Activated CD8-positive, alpha-beta memory T cell treated with anti-CD3 and anti-CD28 coated beads for 1 hour (primary cell): ENCODE measurements at regions not wholly inside any gene's neighbourhood (a gene's known extent, or its start where the extent isn't known, plus 50 kb on each side); places are given as distances from the start of the nearest gene placed in this dataset.
"Not testable (repeated sequence)": the region's sequence is repeated elsewhere in the genome, so short reads cannot be mapped to it uniquely, and the experiment has no call there.

Experiments used
- DNase-seq, 2 donors: peaks; one replicate each; pipeline ENCODE4 v3.0.0-alpha.2; 2020; ENCODE audit warnings: low read depth in 1 of 2; ENCODE audit errors: extremely low read depth in 1 of 2

- no peak for DNase-seq
Observed at GRCh38 chr20:52098186-52098585, 93.4 kb downstream of the ZFP64 start.

DNA sequence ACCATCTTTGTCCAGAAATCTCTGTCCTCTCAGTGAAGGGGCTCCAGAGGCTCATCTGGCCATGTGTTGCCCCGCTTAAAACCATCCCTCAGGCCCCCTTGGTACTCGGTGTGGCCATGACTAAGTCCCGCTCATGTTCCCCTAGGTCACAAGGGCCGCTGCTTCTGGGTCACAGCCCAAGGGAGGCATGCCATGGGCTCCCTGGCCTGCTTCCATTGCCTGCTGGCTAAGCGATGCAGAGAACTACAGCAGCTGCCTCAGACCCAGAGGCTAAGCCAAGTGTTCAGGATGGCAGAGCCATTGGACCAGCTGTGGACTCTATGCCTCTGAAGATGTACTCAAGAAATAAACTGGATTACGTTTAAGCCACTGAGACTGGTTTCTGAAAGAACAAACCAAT lies 95.5 kb downstream of the ZFP64 start:
- DNase-seq = no peak

DNA sequence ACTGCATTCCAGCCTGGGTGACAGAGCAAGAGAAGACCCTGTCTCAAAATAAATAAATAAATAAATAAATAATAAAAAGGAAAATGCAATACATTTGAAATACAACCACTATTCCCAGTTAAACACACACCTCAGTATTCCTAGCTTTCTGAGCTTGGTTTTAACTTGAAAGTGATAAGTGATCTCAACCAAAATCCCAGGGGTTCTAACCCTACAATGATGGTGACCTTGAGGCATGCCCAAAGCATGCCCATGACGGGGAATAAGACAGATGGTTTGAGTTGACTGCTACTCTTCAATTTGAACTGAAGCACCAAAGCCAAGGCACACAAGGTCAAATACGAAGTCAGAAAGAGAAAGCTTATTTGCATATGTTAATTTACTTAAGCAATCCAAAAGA lies 96.9 kb downstream of the ZFP64 start:
- DNase-seq = no peak

- no peak for DNase-seq
Observed at GRCh38 chr20:52093575-52093974, 98.0 kb downstream of the ZFP64 start.

DNA sequence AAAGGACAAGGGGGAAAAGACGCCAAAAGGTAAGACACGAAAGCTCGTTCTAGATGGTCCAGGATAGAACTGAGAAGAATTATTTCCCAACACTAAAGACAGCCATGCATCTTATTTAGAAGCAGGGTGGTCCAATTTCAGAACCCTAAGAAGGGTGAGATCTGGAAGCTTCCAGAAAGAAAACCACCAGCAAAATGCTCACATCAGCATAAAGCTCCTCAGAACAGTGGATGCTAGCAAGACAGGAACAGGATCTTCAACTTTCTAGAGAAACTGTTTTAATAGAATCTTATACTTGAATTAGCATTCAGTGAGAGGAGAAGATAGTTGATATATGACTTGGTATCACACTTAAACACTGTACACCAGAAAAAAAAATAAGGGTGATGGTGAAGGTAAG lies 101.5 kb downstream of the ZFP64 start:
- DNase-seq = no peak

DNA sequence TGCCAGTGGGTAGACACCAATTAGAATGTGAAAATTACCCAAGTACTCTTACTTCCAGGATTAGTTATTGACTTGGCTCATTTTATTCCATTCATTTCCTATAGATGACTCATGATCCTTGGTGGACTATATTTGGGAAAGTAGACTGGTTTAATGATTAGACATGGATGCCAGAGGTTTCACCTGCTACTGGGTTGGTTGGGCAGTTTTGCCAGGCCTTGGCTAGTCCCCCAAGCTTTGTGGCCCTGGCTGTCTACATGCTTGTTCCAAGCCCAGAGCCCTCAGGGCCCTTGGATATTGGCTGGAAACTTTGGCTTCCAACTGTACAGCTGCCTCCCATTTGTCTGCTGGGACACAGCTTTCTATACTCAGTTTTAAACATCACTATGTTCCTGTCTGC lies 104.1 kb downstream of the ZFP64 start:
- DNase-seq = no peak

- no peak for DNase-seq
Observed at GRCh38 chr20:52086878-52087277, 104.7 kb downstream of the ZFP64 start.

DNA sequence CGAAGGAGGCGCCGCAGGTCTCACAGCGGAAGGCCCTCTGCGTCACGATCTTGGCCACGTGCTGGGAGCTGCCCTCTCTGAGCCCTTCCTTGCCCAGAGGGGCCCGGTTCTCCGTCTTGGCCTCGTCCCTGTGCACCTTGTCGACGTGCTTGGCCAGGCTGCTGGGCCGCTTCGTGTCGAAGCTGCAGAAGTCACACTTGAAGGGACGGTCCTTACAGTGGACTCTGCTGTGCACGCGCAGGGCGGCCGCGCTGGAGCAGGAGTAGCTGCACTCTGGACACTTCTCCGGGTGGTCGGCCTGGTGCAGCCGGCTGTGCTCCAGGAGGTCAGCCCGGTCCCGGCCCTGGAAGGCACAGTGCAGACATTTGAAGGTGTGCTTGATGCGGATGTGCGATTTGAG lies 106.9 kb downstream of the ZFP64 start:
- DNase-seq = no peak

DNA sequence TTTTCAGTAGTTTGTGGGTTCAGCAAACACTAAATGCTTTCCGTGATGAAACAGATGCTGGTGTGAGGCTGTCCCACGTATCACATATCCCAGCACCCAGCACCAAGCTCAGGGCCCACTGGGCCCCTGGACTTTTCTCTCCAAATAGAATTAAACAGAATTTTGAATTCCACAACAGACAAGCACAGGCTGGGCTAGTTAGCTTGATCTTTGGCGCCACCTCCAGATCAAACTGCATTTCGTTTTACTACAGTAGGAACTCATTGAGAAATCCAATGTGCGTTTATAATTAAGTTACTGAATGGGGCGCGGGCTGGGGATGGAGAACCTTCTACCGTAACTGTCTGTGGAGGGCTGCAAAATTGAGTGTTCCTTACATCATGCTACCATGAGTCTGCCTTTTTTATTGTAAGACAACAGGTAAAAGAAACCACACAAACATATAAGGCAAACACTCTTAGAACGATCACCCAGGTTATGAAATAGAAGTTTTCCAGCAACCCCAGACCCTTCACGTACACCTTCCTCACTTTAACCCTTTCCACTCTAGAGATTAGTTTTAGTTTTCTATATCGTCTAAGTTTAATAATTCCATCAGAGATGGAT lies 107.8 kb downstream of the ZFP64 start:
- DNase-seq = no peak

DNA sequence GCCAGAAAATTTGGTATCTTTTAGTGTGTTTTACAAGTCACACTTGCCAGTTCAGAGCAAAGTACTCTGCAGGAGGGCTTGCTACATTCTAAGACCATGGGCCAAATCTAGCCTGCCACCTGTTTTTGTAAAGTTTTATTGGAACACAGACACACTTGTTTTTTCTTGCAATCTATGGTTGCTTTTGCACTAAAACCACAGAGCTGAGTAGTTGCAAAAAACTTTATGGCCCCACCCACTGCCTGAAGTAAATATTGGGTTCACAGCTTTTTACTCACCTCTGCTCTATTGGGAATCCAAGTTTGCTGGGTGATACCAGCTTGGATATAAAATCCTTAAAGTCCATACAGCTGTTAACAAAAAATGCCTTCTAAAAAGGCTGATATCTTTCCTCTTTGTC lies 109.0 kb downstream of the ZFP64 start:
- no peak for DNase-seq

- no peak for DNase-seq
Observed at GRCh38 chr20:52081791-52082190, 109.8 kb downstream of the ZFP64 start.

GRCh38 chr20:52081066-52081465 lies 110.5 kb downstream of the ZFP64 start:
- DNase-seq = no peak

DNA sequence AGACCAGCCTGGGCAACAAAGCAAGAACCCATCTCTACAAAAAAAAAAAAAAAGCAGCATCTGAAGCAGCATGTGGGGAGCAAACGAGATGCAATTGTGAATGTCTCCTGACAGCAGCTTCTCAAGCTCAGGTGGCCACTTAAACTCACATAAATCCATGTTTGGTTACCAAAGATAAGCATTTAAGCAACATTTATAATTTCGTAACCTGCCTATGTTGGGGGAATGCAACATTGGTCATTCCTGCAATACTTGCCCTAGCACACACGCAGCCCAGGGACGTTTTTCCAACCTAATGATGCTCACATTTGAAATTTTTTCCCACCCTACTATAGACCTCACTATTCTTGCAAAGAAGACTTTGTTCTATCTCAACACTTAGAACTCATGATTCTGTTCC lies 113.3 kb downstream of the ZFP64 start:
- DNase-seq = no peak

DNA sequence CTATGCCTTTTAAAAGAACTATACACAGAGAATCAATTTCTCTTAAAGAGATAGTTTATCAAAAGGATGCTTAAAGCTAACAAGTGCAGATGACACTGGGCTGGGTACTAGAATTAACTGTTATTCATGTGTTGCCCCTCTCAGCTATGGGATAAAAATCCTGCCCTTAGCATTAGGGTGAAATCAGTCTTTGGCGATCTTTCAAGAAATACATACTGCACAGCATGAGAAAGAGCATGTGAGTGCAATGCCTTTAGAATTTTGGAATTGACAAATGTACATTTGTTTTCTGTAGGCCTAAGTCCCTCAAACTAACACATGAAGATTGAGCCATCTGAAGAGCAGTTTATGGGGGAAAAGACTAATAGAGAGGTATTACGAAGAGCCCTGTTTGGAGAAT lies 115.4 kb downstream of the ZFP64 start:
- DNase-seq = no peak

DNA sequence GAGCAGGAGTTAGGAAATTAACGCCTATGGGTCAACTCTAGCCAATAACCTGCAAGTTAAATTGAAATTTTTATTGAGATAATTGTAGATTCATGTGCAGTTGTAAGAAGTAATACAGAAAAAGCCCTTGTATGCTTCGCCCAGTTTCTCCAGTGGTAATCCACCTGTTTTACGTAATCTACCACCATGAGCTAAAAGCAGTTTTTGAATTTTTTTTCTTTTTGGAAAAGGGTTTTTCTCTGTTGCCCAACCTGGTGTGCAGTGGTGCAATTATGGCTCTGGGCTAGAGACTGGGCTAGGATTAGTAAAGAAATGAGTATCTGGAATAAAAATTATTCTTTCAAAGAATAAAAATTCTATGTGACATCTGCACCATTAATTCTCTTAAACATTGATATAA lies 116.2 kb downstream of the ZFP64 start:
- no peak for DNase-seq

- no peak for DNase-seq
Observed at GRCh38 chr20:52071136-52071535, 120.4 kb downstream of the ZFP64 start.

- no peak for DNase-seq
Observed at GRCh38 chr20:52064931-52065330, 126.6 kb downstream of the ZFP64 start.

DNA sequence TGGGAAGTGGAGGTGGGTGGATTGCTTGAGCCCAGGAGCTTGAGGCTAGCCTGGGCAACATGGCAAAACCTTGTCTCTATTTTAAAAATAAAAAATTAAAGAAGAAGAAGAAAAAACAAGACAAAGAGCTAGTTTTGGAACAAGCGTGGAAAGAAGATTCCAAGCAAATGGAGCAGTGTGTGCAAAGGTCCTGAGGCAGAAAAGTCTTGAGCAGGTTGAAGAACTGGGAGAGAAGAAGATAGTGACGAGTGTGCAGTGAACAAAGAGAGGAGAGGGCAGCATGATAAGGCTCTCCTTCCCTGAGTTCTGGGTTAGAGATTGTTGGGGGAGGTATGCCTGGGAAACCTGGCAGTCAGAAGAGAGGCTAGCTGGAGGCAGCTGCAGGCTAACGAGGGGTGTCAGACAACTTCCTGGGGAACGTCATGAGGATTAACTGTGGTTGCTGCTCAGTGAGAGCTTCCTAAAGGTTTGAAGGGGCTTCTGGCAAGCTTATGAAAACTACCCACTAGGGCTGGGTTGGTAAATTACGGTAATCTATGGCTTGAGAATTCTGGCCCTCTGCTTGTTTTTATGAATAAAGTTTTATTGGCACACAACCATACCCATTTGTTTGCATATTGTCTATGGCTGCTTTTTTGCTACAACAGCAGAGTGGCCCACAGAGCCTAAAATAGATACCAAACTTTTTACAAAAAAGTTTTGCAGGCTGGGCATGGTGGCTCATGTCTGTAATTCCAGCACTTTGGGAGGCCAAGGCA lies 128.9 kb downstream of the ZFP64 start:
- DNase-seq = no peak

DNA sequence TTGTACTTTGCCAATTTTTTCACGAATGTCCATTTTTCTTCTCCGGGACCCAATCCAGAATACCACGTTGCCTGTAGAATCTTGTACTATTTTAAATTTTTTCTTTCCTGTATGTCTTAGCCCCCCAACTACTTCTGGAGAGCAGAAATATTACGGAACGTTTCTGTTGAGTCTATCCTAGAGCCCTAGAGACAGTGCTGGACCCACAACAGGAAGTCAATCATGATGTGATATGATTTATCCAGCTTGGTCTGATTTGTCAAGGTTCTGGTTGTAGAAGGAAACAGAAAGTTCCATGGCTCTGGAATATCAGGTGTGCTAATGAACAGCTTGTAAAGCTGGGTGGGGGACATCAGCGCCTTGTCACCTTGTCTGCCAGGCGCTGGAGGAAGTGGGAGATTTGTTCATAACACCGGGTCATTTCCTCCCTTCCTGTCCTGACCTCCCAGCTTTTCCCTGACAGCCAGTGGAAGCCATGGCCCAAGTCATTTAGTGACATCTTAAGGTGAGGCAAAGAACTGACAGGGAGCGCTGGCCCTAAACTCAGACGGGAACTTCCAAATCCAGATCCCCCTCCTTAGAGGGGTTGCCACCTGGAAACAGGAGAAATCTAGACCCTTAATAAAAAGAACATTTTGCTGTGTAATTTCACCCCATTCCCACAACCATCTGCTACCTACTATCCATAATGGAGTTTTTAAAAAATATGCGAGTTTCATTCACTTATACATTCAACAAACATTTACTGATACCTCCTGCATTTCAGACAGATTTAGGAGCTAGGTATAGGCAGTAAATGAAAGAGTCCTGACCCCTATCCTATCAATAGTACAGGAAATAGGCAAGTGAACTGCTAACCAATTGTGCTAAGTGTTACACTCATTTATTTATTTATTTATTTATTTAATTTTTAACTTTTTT lies 130.5 kb downstream of the ZFP64 start:
- no peak for DNase-seq

- not testable (repeated sequence) for DNase-seq
Observed at GRCh38 chr20:52057133-52057532, 134.4 kb downstream of the ZFP64 start.

DNA sequence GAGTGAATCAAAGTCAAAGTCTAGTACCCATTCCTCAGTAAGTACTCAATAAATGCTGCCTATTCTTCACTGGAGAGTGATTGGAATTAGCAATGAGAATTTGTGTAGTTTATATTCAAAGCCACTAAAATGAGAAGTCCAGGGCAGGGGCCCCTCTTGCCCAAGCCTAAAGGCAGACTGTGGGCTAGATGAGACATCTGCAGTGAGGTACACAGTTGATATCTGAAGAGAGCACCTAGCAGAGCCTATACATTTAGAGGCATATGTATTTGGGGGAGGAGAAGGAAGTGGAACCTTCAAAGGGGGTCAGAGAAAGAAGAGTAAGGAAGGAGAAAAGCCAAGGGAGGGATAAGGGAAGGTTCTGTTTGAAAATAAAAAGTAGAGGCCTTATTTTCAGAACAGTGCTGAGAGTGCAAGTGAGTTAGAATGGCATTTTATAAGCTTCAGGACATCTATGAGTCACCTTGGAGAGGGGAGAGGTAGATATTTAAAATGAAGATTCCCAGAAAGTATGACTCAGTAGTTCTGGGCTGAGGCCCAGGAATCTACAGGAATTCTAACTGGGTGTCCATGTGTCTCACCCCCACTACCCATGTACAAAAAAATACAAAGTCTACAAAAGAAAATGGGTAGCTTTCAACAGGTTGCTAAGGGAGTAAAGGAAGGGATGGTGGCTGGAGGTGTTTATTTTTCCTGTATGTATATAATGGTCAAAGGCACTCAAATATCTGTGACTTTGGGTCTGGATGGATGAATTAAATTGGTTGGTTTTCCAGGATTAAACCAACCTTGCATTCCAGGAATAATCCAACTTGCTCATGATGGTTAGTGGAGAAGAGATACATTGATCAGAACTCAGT lies 135.1 kb downstream of the ZFP64 start:
- no peak for DNase-seq
